WTC11 (cell line): ENCODE measurements at regions not wholly inside any gene's neighbourhood (a gene's known extent, or its start where the extent isn't known, plus 50 kb on each side); places are given as distances from the start of the nearest gene placed in this dataset.

Experiments used
- ATAC-seq: fragments of 200-7000 bp; cut with Tn5 transposase; 2 replicates; pipeline ENCODE4 v1.10.0; 2021; ENCODE audit warnings: mild to moderate bottlenecking, moderate library complexity
- CTCF ChIA-PET: fragments of 300-600 bp; sonication (Branson Sonifier 250); formaldehyde crosslinking; loops from one replicate; lab custom pipeline; 2021; ENCODE audit warnings: antibody characterized with exemption; lab: Charles Lee
- POLR2A ChIA-PET: fragments of 350-600 bp; sonication (Branson Sonifier 250); formaldehyde crosslinking; loops from one replicate; lab custom pipeline; 2021; ENCODE audit warnings: antibody characterized with exemption; lab: Charles Lee
- DNase-seq: peaks from one replicate; pipeline ENCODE4 v3.0.0; 2021; ENCODE audit warnings: low spot score
- H3K27ac Mint-ChIP-seq: 2 replicates; pipeline ENCODE4 v1.8.0; 2021; ENCODE audit warnings: mixed read lengths
- H3K27me3 Mint-ChIP-seq: 2 replicates; pipeline ENCODE4 v1.8.0; 2021; ENCODE audit warnings: low read depth, mild to moderate bottlenecking, moderate library complexity, mixed read lengths
- H3K36me3 Mint-ChIP-seq: 2 replicates; pipeline ENCODE4 v1.8.0; 2021; ENCODE audit warnings: mixed read lengths
- H3K4me1 Mint-ChIP-seq: 2 replicates; pipeline ENCODE4 v1.8.0; 2022; ENCODE audit warnings: mixed read lengths
- H3K4me3 Mint-ChIP-seq: 2 replicates; pipeline ENCODE4 v1.8.0; 2021; ENCODE audit warnings: mild to moderate bottlenecking, moderate library complexity, mixed read lengths
- H3K9me3 Mint-ChIP-seq: 2 replicates; pipeline ENCODE4 v1.8.0; 2021; ENCODE audit warnings: mixed read lengths
- AFF4 ChIP-seq: sonication (generic); formaldehyde crosslinking; IDR thresholded peaks from 2 replicates; pipeline ENCODE4 v1.8.1; 2023; ENCODE audit warnings: mild to moderate bottlenecking, missing genetic modification reagents, borderline replicate concordance
- E2F4 ChIP-seq: sonication (generic); formaldehyde crosslinking; IDR thresholded peaks from 2 replicates; pipeline ENCODE4 v1.8.1; 2022; ENCODE audit warnings: low read depth, mild to moderate bottlenecking, moderate library complexity, missing genetic modification reagents, borderline replicate concordance
- ERG ChIP-seq: fragments of 250-450 bp; sonication (Bioruptor Pico); IDR thresholded peaks from 2 replicates; pipeline ENCODE4 v1.8.0; 2021; ENCODE audit warnings: mild to moderate bottlenecking
- ETV6 ChIP-seq: sonication (generic); formaldehyde crosslinking; IDR thresholded peaks from 2 replicates; pipeline ENCODE4 v1.8.1; 2022; ENCODE audit warnings: mild to moderate bottlenecking, missing genetic modification reagents
- FOXJ3 ChIP-seq: sonication (generic); formaldehyde crosslinking; IDR thresholded peaks from 2 replicates; pipeline ENCODE4 v1.9.0; 2021; ENCODE audit warnings: missing genetic modification reagents, mild to moderate bottlenecking, borderline replicate concordance
- HMGA2 ChIP-seq: fragments of 250-450 bp; sonication (Bioruptor Pico); IDR thresholded peaks from 2 replicates; pipeline ENCODE4 v1.4.0; 2021; ENCODE audit warnings: mild to moderate bottlenecking, moderate library complexity
- KAT7 ChIP-seq: sonication (generic); formaldehyde crosslinking; IDR thresholded peaks from 2 replicates; pipeline ENCODE4 v1.8.1; 2023; ENCODE audit warnings: missing genetic modification reagents, mild to moderate bottlenecking, borderline replicate concordance
- MYBL2 ChIP-seq: sonication (generic); formaldehyde crosslinking; IDR thresholded peaks from 2 replicates; pipeline ENCODE4 v1.8.1; 2023; ENCODE audit warnings: mild to moderate bottlenecking, moderate library complexity, missing genetic modification reagents
- NFATC4 ChIP-seq: fragments of 250-450 bp; sonication (Bioruptor Pico); IDR thresholded peaks from 2 replicates; pipeline ENCODE4 v1.9.0; 2021; ENCODE audit warnings: mild to moderate bottlenecking
- NR2C2 ChIP-seq: sonication (generic); formaldehyde crosslinking; IDR thresholded peaks from 2 replicates; pipeline ENCODE4 v1.8.0; 2022; ENCODE audit warnings: mild to moderate bottlenecking, missing genetic modification reagents
- PREB ChIP-seq: sonication (generic); formaldehyde crosslinking; IDR thresholded peaks from 2 replicates; pipeline ENCODE4 v1.8.1; 2022; ENCODE audit warnings: mild to moderate bottlenecking, missing genetic modification reagents, moderate library complexity, borderline replicate concordance
- SMAD3 ChIP-seq: sonication (generic); formaldehyde crosslinking; IDR thresholded peaks from 2 replicates; pipeline ENCODE4 v1.8.0; 2022; ENCODE audit warnings: missing genetic modification reagents, mild to moderate bottlenecking, borderline replicate concordance
- ZBTB43 ChIP-seq: sonication (generic); formaldehyde crosslinking; IDR thresholded peaks from 2 replicates; pipeline ENCODE4 v1.8.1; 2023; ENCODE audit warnings: mild to moderate bottlenecking, missing genetic modification reagents
- ZNF396 ChIP-seq: fragments of 250-450 bp; sonication (Bioruptor Pico); IDR thresholded peaks from 2 replicates; pipeline ENCODE4 v1.8.0; 2021; ENCODE audit warnings: mild to moderate bottlenecking, moderate library complexity, borderline replicate concordance
- ZNF416 ChIP-seq: fragments of 250-450 bp; sonication (Bioruptor Pico); IDR thresholded peaks from 2 replicates; pipeline ENCODE4 v1.9.0; 2021; ENCODE audit warnings: mild to moderate bottlenecking, inconsistent platforms
- ZNF425 ChIP-seq: fragments of 250-450 bp; sonication (Bioruptor Pico); conservative IDR thresholded peaks from 2 replicates; pipeline ENCODE4 v1.9.0; 2021; ENCODE audit warnings: mild to moderate bottlenecking

GRCh38 chr2:67341012-67341318 lies 56.2 kb upstream of the ETAA1 start:
- Mint-ChIP-seq H3K9me3 (no peaks in the 10 kb centered on the region), H3K27ac (peak overlapping the region; percentile 21; the same call in 1 of the 2 replicates), H3K4me1 (peaks cover 30% of the 10 kb centered on the region)
- TF ChIP-seq ZNF425 (CRISPR knock-in tag) = peak; percentile 70; the same call in 1 of the 2 replicates
- peak; percentile 19; the same call in 1 of the 2 replicates for TF ChIP-seq NFATC4 (CRISPR knock-in tag)
- 0 out of 2 replicates have a peak, but pooled peaks have one; percentile 1 for TF ChIP-seq MYBL2 (CRISPR knock-in tag)
- TF ChIP-seq ERG (CRISPR knock-in tag) = peak; percentile 22; the same call in 1 of the 2 replicates
- no peak for TF ChIP-seq NR2C2 (CRISPR knock-in tag)
- 0 out of 2 replicates have a peak, but pooled peaks have one; percentile 4 for TF ChIP-seq FOXJ3 (CRISPR knock-in tag)
- TF ChIP-seq KAT7 (CRISPR knock-in tag) = no peak
- TF ChIP-seq, all 79 proteins: peak for 5
- H3K27me3 Mint-ChIP-seq = no peaks in the 10 kb centered on the region
- ChIA-PET POLR2A (interaction anchor here (0.8 to 1.0 kb wide), 2 partner anchors 51 to 56 kb away, joined by 3 read pairs; partner anchors contain the start of gene ETAA1), CTCF (interaction anchor here (0.7 to 1.1 kb wide), 4 partner anchors 10 to 310 kb away, joined by 3 to 4 read pairs (median 3); no protein-coding TSS in a partner anchor)
- H3K4me3 Mint-ChIP-seq = no peak overlapping the region
- no peak for DNase-seq
- peaks cover 27% of the 10 kb centered on the region for H3K36me3 Mint-ChIP-seq
- ATAC-seq = no peak

GRCh38 chr2:67341336-67341735 lies 55.8 kb upstream of the ETAA1 start:
- 0 out of 2 replicates have a peak, but pooled peaks have one; percentile 19 for TF ChIP-seq AFF4 (CRISPR knock-in tag)
- TF ChIP-seq SMAD3 = 0 out of 2 replicates have a peak, but pooled peaks have one; percentile 52
- TF ChIP-seq PREB (CRISPR knock-in tag) = no peak
- Mint-ChIP-seq H3K4me3 (no peak overlapping the region), H3K27ac (peak overlapping the region; percentile 21), H3K4me1 (peaks cover 30% of the 10 kb centered on the region), H3K36me3 (peaks cover 27% of the 10 kb centered on the region), H3K9me3 (no peaks in the 10 kb centered on the region), H3K27me3 (no peaks in the 10 kb centered on the region)
- ATAC-seq = peak; percentile 11
- ChIA-PET POLR2A (interaction anchor here (0.8 to 1.0 kb wide), 2 partner anchors 50 to 56 kb away, joined by 3 read pairs; partner anchors contain the start of gene ETAA1), CTCF (interaction anchor here (0.7 to 1.1 kb wide), 4 partner anchors 10 to 310 kb away, joined by 3 to 4 read pairs (median 3); no protein-coding TSS in a partner anchor)
- no peak for DNase-seq

- no peak for DNase-seq
- H3K4me3 Mint-ChIP-seq = no peak overlapping the region
- no peaks in the 10 kb centered on the region for H3K27me3 Mint-ChIP-seq
- H3K4me1 Mint-ChIP-seq = peaks cover 27% of the 10 kb centered on the region
- H3K27ac Mint-ChIP-seq = peak overlapping the region; percentile 9; the same call in 1 of the 2 replicates
- peaks cover 24% of the 10 kb centered on the region for H3K36me3 Mint-ChIP-seq
- ChIA-PET POLR2A (no interaction called here), CTCF (no interaction called here)
- no peaks in the 10 kb centered on the region for H3K9me3 Mint-ChIP-seq
- no peak for ATAC-seq
- TF ChIP-seq ZNF416 (CRISPR knock-in tag) = 0 out of 2 replicates have a peak, but pooled peaks have one; percentile 62
- TF ChIP-seq E2F4 (CRISPR knock-in tag) = no peak
- no peak for TF ChIP-seq ZBTB43
- TF ChIP-seq NFATC4 (CRISPR knock-in tag) = peak; percentile 65; the same call in 1 of the 2 replicates
- no peak for TF ChIP-seq ZNF396 (CRISPR knock-in tag)
- TF ChIP-seq ETV6 (CRISPR knock-in tag) = no peak
- no peak for TF ChIP-seq HMGA2 (CRISPR knock-in tag)
Measured at GRCh38 chr2:67342394-67342793, 54.7 kb upstream of the ETAA1 start.
